ENCODE measurements at regions not wholly inside any gene's neighbourhood (a gene's known extent, or its start where the extent isn't known, plus 50 kb on each side); places are given as distances from the start of the nearest gene placed in this dataset.

- TF ChIP-seq SP2 (IDR thresholded peaks at IDR 0.05; ENCODE audit: extremely low read depth, low read depth, low read length, poor library complexity, severe bottlenecking) (no peak), JUND (IDR thresholded peaks at IDR 0.05; ENCODE audit: borderline replicate concordance, low read depth, low read length) (no peak), JUND (tag; IDR thresholded peaks at IDR 0.05; ENCODE audit: borderline replicate concordance, low read depth, low read length) (no peak)
These were observed 149.4 kb downstream of the SNX10 start for GRCh38 chr7:26441002-26441521.

All from K562 (cell line).